H1 (cell line): ENCODE measurements at regions not wholly inside any gene's neighbourhood (a gene's known extent, or its start where the extent isn't known, plus 50 kb on each side); places are given as distances from the start of the nearest gene placed in this dataset.

Experiments
- CEBPB ChIP-seq: IDR thresholded peaks from 2 replicates; pipeline ENCODE4 v1.6.1; 2012; ENCODE audit warnings: low read depth, low read length
- CTCF ChIP-seq, 3 experiments: IDR thresholded peaks; 1 replicate in 2 of 3; 2 replicates in 1 of 3; pipeline versions ENCODE4 v1.5.1 to v1.6.1; 2011; ENCODE audit warnings: low read length in 3 of 3, mild to moderate bottlenecking in 3 of 3, inconsistent platforms in 2 of 3, low read depth in 1 of 3, moderate library complexity in 1 of 3; ENCODE audit not compliant: insufficient read depth in 1 of 3; ENCODE audit errors: control extremely low read depth in 1 of 3
- EP300 ChIP-seq, 2 experiments: IDR thresholded peaks; 1 replicate in 1 of 2; 2 replicates in 1 of 2; pipeline ENCODE4 v1.6.1; 2011 to 2012; ENCODE audit warnings: low read depth in 2 of 2, low read length in 2 of 2, mild to moderate bottlenecking in 2 of 2, borderline replicate concordance in 1 of 2, inconsistent platforms in 1 of 2, moderate library complexity in 1 of 2
- EZH2 ChIP-seq: fragments of 200-600 bp; sonication (generic); IDR thresholded peaks from 2 replicates; pipeline ENCODE4 v1.7.1; 2012; ENCODE audit warnings: low read depth, mild to moderate bottlenecking, moderate library complexity, low read length, inconsistent platforms; ENCODE audit not compliant: severe bottlenecking
- FOSL1 ChIP-seq: IDR thresholded peaks from 2 replicates; pipeline ENCODE4 v1.6.1; 2011; ENCODE audit warnings: mild to moderate bottlenecking, low read depth, low read length, moderate library complexity; ENCODE audit not compliant: insufficient read depth
- GABPA ChIP-seq: IDR thresholded peaks from 2 replicates; pipeline ENCODE4 v1.6.1; 2011; ENCODE audit warnings: mild to moderate bottlenecking, low read length, moderate library complexity, borderline replicate concordance; ENCODE audit not compliant: insufficient read depth
- NRF1 ChIP-seq: IDR thresholded peaks from 2 replicates; pipeline ENCODE4 v1.6.1; 2011; ENCODE audit warnings: mild to moderate bottlenecking, low read depth, low read length, improper control_type of control experiment
- RAD21 ChIP-seq, 2 experiments: IDR thresholded peaks in 1 of 2; conservative IDR thresholded peaks in 1 of 2; 2 replicates each; pipeline ENCODE4 v1.6.1; 2011; ENCODE audit warnings: low read depth in 2 of 2, low read length in 2 of 2, improper control_type of control experiment in 1 of 2, inconsistent platforms in 1 of 2, mild to moderate bottlenecking in 1 of 2, moderate library complexity in 1 of 2
- RNF2 ChIP-seq: fragments of 200-900, 300-1000 bp; sonication (generic); IDR thresholded peaks from 2 replicates; pipeline ENCODE4 v1.7.1; 2016; ENCODE audit warnings: borderline replicate concordance, low read depth, mild to moderate bottlenecking, antibody characterized with exemption, low read length; ENCODE audit not compliant: poor library complexity, severe bottlenecking; ENCODE audit errors: missing control alignments
- SIN3A ChIP-seq, 2 experiments: IDR thresholded peaks in 1 of 2; conservative IDR thresholded peaks in 1 of 2; 2 replicates each; pipeline ENCODE4 v1.6.1; 2011 to 2012; ENCODE audit warnings: low read length in 2 of 2, improper control_type of control experiment in 1 of 2, low read depth in 1 of 2, mild to moderate bottlenecking in 1 of 2
- SP4 ChIP-seq: IDR thresholded peaks from 2 replicates; pipeline ENCODE4 v1.6.1; 2012; ENCODE audit warnings: low read length, inconsistent platforms
- YY1 ChIP-seq: IDR thresholded peaks from 2 replicates; pipeline ENCODE4 v1.6.1; 2011; ENCODE audit warnings: low read depth, mild to moderate bottlenecking, low read length

GRCh38 chr1:100793659-100794058 lies 74.1 kb downstream of the VCAM1 start:
- TF ChIP-seq RAD21 (IDR thresholded peaks at IDR 0.05 in 1 of 2, conservative IDR thresholded peaks at IDR 0.05 in 1 of 2; ENCODE audit: low read depth in 2 of 2, low read length in 2 of 2): no peak
- no peak for TF ChIP-seq GABPA
- TF ChIP-seq NRF1: no peak
- TF ChIP-seq CTCF (IDR thresholded peaks at IDR 0.05; ENCODE audit: control extremely low read depth in 1 of 3, insufficient read depth in 1 of 3, low read depth in 1 of 3, low read length in 3 of 3): no peak
- TF ChIP-seq RNF2: no peak
- no peak for TF ChIP-seq SIN3A (conservative IDR thresholded peaks at IDR 0.05 in 1 of 2, IDR thresholded peaks at IDR 0.05 in 1 of 2; ENCODE audit: low read depth in 1 of 2, low read length in 2 of 2)
- no peak for TF ChIP-seq YY1
- TF ChIP-seq EP300 (IDR thresholded peaks at IDR 0.05; ENCODE audit: borderline replicate concordance in 1 of 2, low read depth in 2 of 2, low read length in 2 of 2): no peak
- TF ChIP-seq EZH2: no peak
- no peak for TF ChIP-seq SP4
- TF ChIP-seq CEBPB: no peak
- no peak for TF ChIP-seq FOSL1
